HCT116 (cell line): ENCODE measurements at regions not wholly inside any gene's neighbourhood (a gene's known extent, or its start where the extent isn't known, plus 50 kb on each side); places are given as distances from the start of the nearest gene placed in this dataset.

ENCODE experiments used
- ATAC-seq: fragments of 200-7000 bp; cut with Tn5 transposase; 2 replicates; pipeline ENCODE4 v1.9.1; 2020; ENCODE audit warnings: mild to moderate bottlenecking, moderate library complexity
- BruUV-seq: library from RNA; stranded (reverse); fragments of 400-500 nt; replicated peaks from 2 replicates; lab custom pipeline; 2021; lab: Mats Ljungman, UMichigan
- CTCF ChIA-PET: fragments of 300-600 bp; sonication (Branson Sonifier 250); formaldehyde crosslinking; loops from one replicate; lab custom pipeline; 2021; ENCODE audit warnings: antibody characterized with exemption; lab: Charles Lee
- POLR2A ChIA-PET: fragments of 300-600, 350-600 bp; sonication (Branson Sonifier 250); formaldehyde crosslinking; loops from one replicate; lab custom pipeline; 2021; ENCODE audit warnings: antibody characterized with exemption; lab: Charles Lee
- RAD21 ChIA-PET, 2 experiments: fragments of 300-600 bp; sonication (Branson Sonifier 250); formaldehyde crosslinking; loops; one replicate each; lab custom pipeline; 2023; ENCODE audit warnings: low total read pairs in 2 of 2; ENCODE audit not compliant: uncharacterized antibody in 2 of 2, unreplicated experiment in 2 of 2, low non-redundant PET in 1 of 2; lab: Charles Lee
- DNase-seq: peaks from one replicate; pipeline ENCODE4 v3.0.0-alpha.2; 2010; ENCODE audit warnings: low read depth, low spot score
- H2AFZ ChIP-seq: fragments of 200-600 bp; shearing (Covaris generic), sonication (generic); 2 replicates; pipeline ENCODE4 v1.6.1; 2017; ENCODE audit warnings: low read depth, mixed run types, mixed read lengths, antibody characterized with exemption, low read length; ENCODE audit not compliant: poor library complexity, severe bottlenecking
- H3K27ac ChIP-seq: 2 replicates; pipeline ENCODE4 v1.5.1; 2012; ENCODE audit warnings: low read depth, low read length
- H3K27me3 ChIP-seq: fragments of 200-600 bp; sonication (generic); 2 replicates; pipeline ENCODE4 v1.6.1; 2016; ENCODE audit warnings: mixed run types, low read length, mixed read lengths; ENCODE audit not compliant: insufficient read depth
- H3K36me3 ChIP-seq, 2 experiments: fragments of 200-500 bp in 1 of 2; fragments of 200-600 bp in 1 of 2; sonication (Bioruptor generic) in 1 of 2; sonication (generic) in 1 of 2; 2 replicates each; pipeline versions ENCODE4 v1.5.1 to v1.6.1; 2014 to 2016; ENCODE audit warnings: low read length in 2 of 2, inconsistent platforms in 1 of 2, mixed read lengths in 1 of 2, mixed run types in 1 of 2; ENCODE audit not compliant: insufficient read depth in 2 of 2, control insufficient read depth in 1 of 2
- H3K4me1 ChIP-seq, 2 experiments: fragments of 200-600 bp in 1 of 2; sonication (generic) in 1 of 2; 2 replicates each; pipeline versions ENCODE4 v1.5.1 to v1.6.1; 2012 to 2017; ENCODE audit warnings: low read length in 2 of 2, inconsistent platforms in 1 of 2, mild to moderate bottlenecking in 1 of 2, mixed read lengths in 1 of 2, mixed run types in 1 of 2, moderate library complexity in 1 of 2; ENCODE audit not compliant: insufficient read depth in 2 of 2, control insufficient read depth in 1 of 2
- H3K4me2 ChIP-seq: fragments of 200-600 bp; sonication (generic); 2 replicates; pipeline ENCODE4 v1.6.1; 2017; ENCODE audit warnings: mixed run types, low read length, mixed read lengths
- H3K4me3 ChIP-seq, 2 experiments: fragments of 200-600 bp in 1 of 2; sonication (generic) in 1 of 2; replicated peaks in 1 of 2; 2 replicates each; pipeline ENCODE4 v1.5.1; 2011 to 2016; ENCODE audit warnings: low read length in 2 of 2, control low read depth in 1 of 2, low read depth in 1 of 2, mild to moderate bottlenecking in 1 of 2, mixed read lengths in 1 of 2, mixed run types in 1 of 2
- H3K79me2 ChIP-seq: fragments of 200-600 bp; sonication (generic); 2 replicates; pipeline ENCODE4 v1.6.1; 2017; ENCODE audit warnings: mild to moderate bottlenecking, mixed run types, low read length, moderate library complexity, mixed read lengths; ENCODE audit not compliant: insufficient read depth
- H3K9ac ChIP-seq: fragments of 200-600 bp; sonication (generic); 2 replicates; pipeline ENCODE4 v1.6.1; 2016; ENCODE audit warnings: low read length, mixed read lengths
- H3K9me2 ChIP-seq: fragments of 200-600 bp; sonication (generic), shearing (Covaris generic); 2 replicates; pipeline ENCODE4 v1.6.1; 2017; ENCODE audit warnings: mixed run types, mild to moderate bottlenecking, moderate library complexity; ENCODE audit not compliant: insufficient read depth
- H3K9me3 ChIP-seq, 2 experiments: fragments of 200-500 bp in 1 of 2; fragments of 200-600 bp in 1 of 2; sonication (Bioruptor generic) in 1 of 2; sonication (generic) in 1 of 2; 2 replicates each; pipeline ENCODE4 v1.6.1; 2014 to 2017; ENCODE audit warnings: low read length in 2 of 2, mixed read lengths in 2 of 2, inconsistent platforms in 1 of 2, low read depth in 1 of 2, mild to moderate bottlenecking in 1 of 2, mixed run types in 1 of 2, moderate library complexity in 1 of 2; ENCODE audit not compliant: control insufficient read depth in 1 of 2, insufficient read depth in 1 of 2
- H4K20me1 ChIP-seq: fragments of 200-600 bp; sonication (generic), shearing (Covaris generic); 2 replicates; pipeline ENCODE4 v1.6.1; 2017; ENCODE audit warnings: mixed run types, mild to moderate bottlenecking, moderate library complexity; ENCODE audit not compliant: insufficient read depth
- ATF3 ChIP-seq: IDR thresholded peaks from 2 replicates; pipeline ENCODE4 v1.6.1; 2012
- CBX3 ChIP-seq: IDR thresholded peaks from 2 replicates; pipeline ENCODE4 v1.6.1; 2012; ENCODE audit warnings: low read depth
- CEBPB ChIP-seq: IDR thresholded peaks from 2 replicates; pipeline ENCODE4 v1.6.1; 2012; ENCODE audit warnings: low read depth
- EZH2 ChIP-seq: fragments of 200-600 bp; sonication (generic); IDR thresholded peaks from 2 replicates; pipeline ENCODE4 v1.6.1; 2017; ENCODE audit warnings: antibody characterized with exemption, mixed run types
- EZH2phosphoT487 ChIP-seq: fragments of 200-600 bp; IDR thresholded peaks from 2 replicates; pipeline ENCODE4 v1.6.1; 2018; ENCODE audit warnings: antibody characterized with exemption, borderline replicate concordance
- FOSL1 ChIP-seq: IDR thresholded peaks from 2 replicates; pipeline ENCODE4 v1.6.1; 2012; ENCODE audit warnings: low read depth
- MAX ChIP-seq: IDR thresholded peaks from 2 replicates; pipeline ENCODE4 v1.6.1; 2012
- POLR2A ChIP-seq: IDR thresholded peaks from 2 replicates; pipeline ENCODE4 v1.7.0; 2011; ENCODE audit warnings: borderline replicate concordance; ENCODE audit not compliant: insufficient read depth, insufficient read length; ENCODE audit errors: extremely low read depth
- POLR2AphosphoS5 ChIP-seq: IDR thresholded peaks from 2 replicates; pipeline ENCODE4 v1.6.1; 2011; ENCODE audit warnings: mild to moderate bottlenecking, low read depth, low read length, moderate library complexity
- SIN3A ChIP-seq: IDR thresholded peaks from 2 replicates; pipeline ENCODE4 v1.6.1; 2012; ENCODE audit warnings: low read depth
- SRF ChIP-seq: IDR thresholded peaks from 2 replicates; pipeline ENCODE4 v1.6.1; 2012; ENCODE audit warnings: low read depth
- TCF7L2 ChIP-seq: IDR thresholded peaks from 2 replicates; pipeline ENCODE4 v1.7.0; 2011; ENCODE audit warnings: borderline replicate concordance, inconsistent platforms; ENCODE audit not compliant: insufficient read depth, insufficient read length; ENCODE audit errors: extremely low read depth
- ZBTB33 ChIP-seq: IDR thresholded peaks from 2 replicates; pipeline ENCODE4 v1.6.1; 2011; ENCODE audit warnings: mild to moderate bottlenecking, low read length, moderate library complexity; ENCODE audit not compliant: insufficient replicate concordance; ENCODE audit errors: extremely low read depth
- intact Hi-C: fragments of 100-400 bp; cut with micrococcal nuclease; formaldehyde crosslinking; loops from 2 replicates; pipeline ENCODE4 v1.10.0; 2022

GRCh38 chr14:66001356-66001755, 484.8 kb upstream of the CCDC196 start:
- no peak for TF ChIP-seq MAX
- no peak for TF ChIP-seq ZBTB33
- TF ChIP-seq POLR2A = no peak
- TF ChIP-seq EZH2phosphoT487 = no peak
- TF ChIP-seq EZH2 = no peak
- no peak for TF ChIP-seq FOSL1
- no peak for TF ChIP-seq CBX3
- TF ChIP-seq SRF = no peak
- no peak for TF ChIP-seq ATF3
- no peak for TF ChIP-seq CEBPB
- TF ChIP-seq POLR2AphosphoS5 = no peak
- TF ChIP-seq TCF7L2 = no peak
- TF ChIP-seq SIN3A = no peak
- Histone ChIP-seq H3K9me3 (peaks cover 2 to 9% of the 10 kb centered on the region in 2 experiments; a peak in 1 of 4 replicates), H4K20me1 (no peaks in the 10 kb centered on the region), H3K27ac (no peak overlapping the region), H3K9ac (no peak overlapping the region), H3K4me1 (no peaks in the 10 kb centered on the region), H3K4me2 (no peak overlapping the region), H3K4me3 (no peak overlapping the region), H2AFZ (no peak overlapping the region), H3K27me3 (no peaks in the 10 kb centered on the region), H3K9me2 (no peaks in the 10 kb centered on the region), H3K36me3 (no peaks in the 10 kb centered on the region), H3K79me2 (no peaks in the 10 kb centered on the region)
- intact Hi-C loops = no loop called here
- ChIA-PET CTCF (no interaction called here), POLR2A (no interaction called here), RAD21 (no interaction called here)
- BruUV-seq = no TSS peak
- no peak for DNase-seq
- no peak for ATAC-seq
